ENCODE measurements at regions not wholly inside any gene's neighbourhood (a gene's known extent, or its start where the extent isn't known, plus 50 kb on each side); places are given as distances from the start of the nearest gene placed in this dataset.
"Not testable (repeated sequence)": the region's sequence is repeated elsewhere in the genome, so short reads cannot be mapped to it uniquely, and the experiment has no call there.

- DNase-seq: peak; percentile 20
Measured at GRCh38 chr10:118953598-118954393, 75.7 kb upstream of the NANOS1 start.

GRCh38 chr10:118955531-118955930 is 74.0 kb upstream of the NANOS1 start:
- no peak for DNase-seq

- DNase-seq: no peak
Measured at GRCh38 chr10:118955951-118956801, 73.3 kb upstream of the NANOS1 start.

GRCh38 chr10:118956802-118957442 is 72.6 kb upstream of the NANOS1 start:
- no peak for DNase-seq

GRCh38 chr10:118957443-118957825 is 72.1 kb upstream of the NANOS1 start:
- DNase-seq: no peak

GRCh38 chr10:118957966-118958365 is 71.5 kb upstream of the NANOS1 start:
- DNase-seq: no peak

- no peak for DNase-seq
Measured at GRCh38 chr10:118958559-118958958, 71.0 kb upstream of the NANOS1 start.

- DNase-seq: peak; percentile 69
Measured at GRCh38 chr10:118958984-118959925, 70.3 kb upstream of the NANOS1 start.

- DNase-seq: no peak
Measured at GRCh38 chr10:118960157-118961090, 69.1 kb upstream of the NANOS1 start.

- no peak for DNase-seq
Measured at GRCh38 chr10:118961436-118961835, 68.1 kb upstream of the NANOS1 start.

GRCh38 chr10:118962331-118962868 is 67.1 kb upstream of the NANOS1 start:
- DNase-seq: not testable (repeated sequence)

GRCh38 chr10:118963341-118963740 is 66.2 kb upstream of the NANOS1 start:
- DNase-seq: no peak

GRCh38 chr10:118963933-118964332 is 65.6 kb upstream of the NANOS1 start:
- no peak for DNase-seq

GRCh38 chr10:118964476-118964875 is 65.0 kb upstream of the NANOS1 start:
- not testable (repeated sequence) for DNase-seq

- DNase-seq: no peak
Measured at GRCh38 chr10:118965096-118965495, 64.4 kb upstream of the NANOS1 start.

GRCh38 chr10:118965645-118966044 is 63.9 kb upstream of the NANOS1 start:
- DNase-seq: no peak

- no peak for DNase-seq
Measured at GRCh38 chr10:118966076-118966849, 63.3 kb upstream of the NANOS1 start.

GRCh38 chr10:118966850-118967125 is 62.7 kb upstream of the NANOS1 start:
- DNase-seq: no peak

- DNase-seq: no peak
Measured at GRCh38 chr10:118967160-118967559, 62.4 kb upstream of the NANOS1 start.

- no peak for DNase-seq
Measured at GRCh38 chr10:118968060-118968459, 61.5 kb upstream of the NANOS1 start.
